ENCODE measurements at regions not wholly inside any gene's neighbourhood (a gene's known extent, or its start where the extent isn't known, plus 50 kb on each side); places are given as distances from the start of the nearest gene placed in this dataset.
"Not testable (repeated sequence)": the region's sequence is repeated elsewhere in the genome, so short reads cannot be mapped to it uniquely, and the experiment has no call there.

DNA sequence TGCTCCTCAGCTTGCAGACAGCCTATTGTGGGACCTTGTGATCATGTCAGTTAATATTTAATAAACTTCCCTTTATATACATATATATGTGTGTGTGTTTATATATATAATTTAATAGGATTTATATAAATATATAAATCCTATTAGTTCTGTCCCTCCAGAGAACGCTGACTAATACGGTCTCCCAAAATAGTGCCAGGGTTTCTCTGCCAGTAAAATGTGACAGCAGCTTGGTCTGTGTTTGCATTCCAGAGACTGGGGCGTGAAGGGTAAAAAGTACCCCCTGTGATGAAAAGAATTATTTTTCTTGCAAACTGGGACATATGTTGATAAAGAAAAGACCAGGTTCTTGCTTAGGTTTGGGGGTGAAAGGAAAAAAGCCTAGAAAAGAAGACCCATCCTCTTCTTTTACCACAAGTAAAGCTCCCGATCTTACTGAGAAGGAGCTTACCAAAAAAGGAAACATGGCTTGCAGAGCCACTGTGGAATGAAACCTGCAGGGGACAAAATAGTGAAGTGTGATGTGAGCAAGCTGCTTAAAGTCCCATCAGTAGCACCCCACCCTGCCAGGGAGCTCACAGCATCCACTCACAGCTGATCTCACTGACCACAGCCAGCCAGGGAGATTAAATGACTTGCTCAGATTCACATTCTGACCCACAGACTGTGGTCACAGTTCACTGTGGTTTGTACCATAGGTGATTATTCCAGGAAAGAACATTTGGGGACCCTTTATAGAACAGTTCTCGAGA lies 110.9 kb upstream of the RMP24 start:
- Mint-ChIP-seq H3K27ac (no peak overlapping the region), H3K4me1 (ENCODE audit: low read depth) (peaks cover 4% of the 10 kb centered on the region), H3K27me3 (ENCODE audit: low read depth) (peaks cover under 1% of the 10 kb centered on the region), H3K4me3 (no peak overlapping the region), H3K9me3 (no peaks in the 10 kb centered on the region), H3K36me3 (ENCODE audit: insufficient read depth in 2 of 2) (no peaks in the 10 kb centered on the region)
- DNase-seq (no peak), ATAC-seq (replicated peaks in 1 of 2) (peak in 1 of 2 donors; percentile 34)

DNA sequence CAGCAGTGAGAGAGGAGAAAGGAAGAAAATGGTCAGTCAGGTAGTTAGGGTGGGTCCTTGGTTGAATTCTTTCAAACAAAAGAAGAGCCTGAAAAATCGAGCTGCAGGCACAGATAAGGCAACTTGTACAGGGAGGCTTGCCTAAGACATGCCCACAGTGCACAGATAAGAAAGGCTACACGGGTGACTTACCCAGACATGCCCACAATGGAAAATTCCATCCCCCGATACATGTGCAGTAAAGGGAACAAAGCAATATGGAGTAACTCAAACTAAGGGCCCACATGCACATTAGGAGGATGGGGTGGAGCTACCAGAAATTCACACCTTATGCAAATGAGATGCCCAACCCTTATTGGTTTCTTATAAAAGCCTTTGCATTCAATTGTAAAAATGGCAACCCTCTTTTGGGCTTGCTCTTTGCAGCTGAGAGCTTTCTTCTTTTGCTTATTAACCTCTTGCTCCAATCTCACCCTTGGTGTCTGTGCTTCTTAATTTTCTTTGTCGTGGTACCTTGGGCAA lies 110.3 kb upstream of the RMP24 start:
- H3K27me3 Mint-ChIP-seq (ENCODE audit: low read depth), result no peaks in the 10 kb centered on the region
- peaks cover 4% of the 10 kb centered on the region for H3K4me1 Mint-ChIP-seq (ENCODE audit: low read depth)
- ATAC-seq (replicated peaks in 1 of 2), result no peak
- no peaks in the 10 kb centered on the region for H3K9me3 Mint-ChIP-seq
- H3K36me3 Mint-ChIP-seq (ENCODE audit: insufficient read depth in 2 of 2), result no peaks in the 10 kb centered on the region
- no peak overlapping the region for H3K4me3 Mint-ChIP-seq
- no peak overlapping the region for H3K27ac Mint-ChIP-seq
- no peak for DNase-seq

DNA sequence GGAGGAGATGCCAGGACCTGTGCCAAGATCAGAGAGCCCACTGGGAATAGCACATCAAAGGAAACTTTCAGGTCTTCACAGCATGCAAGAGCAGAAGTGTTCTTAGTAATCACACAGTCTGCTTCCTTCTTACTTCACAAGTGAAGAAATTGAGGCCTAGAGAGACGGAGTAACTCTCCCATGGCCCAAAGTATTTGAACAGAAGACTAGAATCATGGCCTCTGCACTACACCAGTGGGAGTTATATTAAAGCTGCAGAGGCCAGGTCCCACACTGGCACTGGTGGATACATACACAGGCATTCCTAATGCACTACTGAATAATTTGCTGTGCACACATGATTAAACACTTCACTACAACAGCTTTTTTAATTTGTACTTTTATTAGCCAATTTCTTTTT lies 107.6 kb upstream of the RMP24 start:
- H3K36me3 Mint-ChIP-seq (ENCODE audit: insufficient read depth in 2 of 2), result no peaks in the 10 kb centered on the region
- DNase-seq (no peak), ATAC-seq (replicated peaks in 1 of 2) (no peak)
- peaks cover 4% of the 10 kb centered on the region for H3K4me1 Mint-ChIP-seq (ENCODE audit: low read depth)
- no peaks in the 10 kb centered on the region for H3K9me3 Mint-ChIP-seq
- H3K4me3 Mint-ChIP-seq, result no peak overlapping the region
- no peaks in the 10 kb centered on the region for H3K27me3 Mint-ChIP-seq (ENCODE audit: low read depth)
- no peak overlapping the region for H3K27ac Mint-ChIP-seq

DNA sequence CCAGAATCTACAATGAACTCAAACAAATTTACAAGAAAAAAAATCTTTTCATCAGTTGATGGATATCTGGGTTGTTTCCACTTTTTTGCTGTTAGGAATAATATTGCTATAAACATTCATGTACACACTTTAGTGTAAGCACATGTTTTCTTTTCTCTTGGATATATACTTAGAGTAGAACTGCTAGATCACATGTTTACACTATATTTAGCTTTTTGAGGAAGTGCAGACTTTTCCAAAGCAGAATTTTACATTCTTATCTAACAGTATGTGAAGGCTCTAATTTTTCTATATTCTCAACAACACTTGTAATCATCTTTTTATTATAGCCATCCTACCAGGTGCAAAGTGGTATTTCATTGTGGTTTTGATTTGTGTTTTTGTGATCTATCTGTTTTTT lies 103.6 kb upstream of the RMP24 start:
- Mint-ChIP-seq H3K27me3 (ENCODE audit: low read depth) (peaks cover 6% of the 10 kb centered on the region), H3K4me3 (no peak overlapping the region), H3K9me3 (peaks cover 0 to 4% of the 10 kb centered on the region in 2 donors), H3K36me3 (ENCODE audit: insufficient read depth in 2 of 2) (no peaks in the 10 kb centered on the region), H3K4me1 (ENCODE audit: low read depth) (no peaks in the 10 kb centered on the region), H3K27ac (no peak overlapping the region)
- DNase-seq (no peak), ATAC-seq (replicated peaks in 1 of 2) (no peak)

DNA sequence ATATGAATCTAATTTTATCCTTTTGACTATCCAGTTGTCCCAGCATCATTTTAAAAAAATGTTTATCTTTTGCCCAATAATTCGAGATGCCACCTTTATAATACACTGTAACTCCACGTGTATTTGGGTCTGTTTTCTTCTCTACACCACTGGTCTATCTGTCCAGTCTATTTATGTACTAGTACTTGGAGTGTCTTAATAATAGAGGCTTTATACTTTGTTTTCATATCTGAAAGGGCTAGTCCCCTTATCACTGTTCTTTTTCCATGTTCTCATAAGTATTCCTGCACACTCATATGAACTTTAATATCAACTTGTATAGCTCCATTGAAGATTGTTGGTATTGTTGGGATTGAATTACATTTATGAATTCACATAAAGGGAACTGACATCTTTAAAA lies 101.1 kb upstream of the RMP24 start:
- peaks cover 0 to 4% of the 10 kb centered on the region in 2 donors for H3K9me3 Mint-ChIP-seq
- ATAC-seq (replicated peaks in 1 of 2) (no peak), DNase-seq (no peak)
- H3K4me1 Mint-ChIP-seq (ENCODE audit: low read depth), result no peaks in the 10 kb centered on the region
- H3K27me3 Mint-ChIP-seq (ENCODE audit: low read depth), result peaks cover 8% of the 10 kb centered on the region
- no peak overlapping the region for H3K27ac Mint-ChIP-seq
- no peaks in the 10 kb centered on the region for H3K36me3 Mint-ChIP-seq (ENCODE audit: insufficient read depth in 2 of 2)
- H3K4me3 Mint-ChIP-seq, result no peak overlapping the region

DNA sequence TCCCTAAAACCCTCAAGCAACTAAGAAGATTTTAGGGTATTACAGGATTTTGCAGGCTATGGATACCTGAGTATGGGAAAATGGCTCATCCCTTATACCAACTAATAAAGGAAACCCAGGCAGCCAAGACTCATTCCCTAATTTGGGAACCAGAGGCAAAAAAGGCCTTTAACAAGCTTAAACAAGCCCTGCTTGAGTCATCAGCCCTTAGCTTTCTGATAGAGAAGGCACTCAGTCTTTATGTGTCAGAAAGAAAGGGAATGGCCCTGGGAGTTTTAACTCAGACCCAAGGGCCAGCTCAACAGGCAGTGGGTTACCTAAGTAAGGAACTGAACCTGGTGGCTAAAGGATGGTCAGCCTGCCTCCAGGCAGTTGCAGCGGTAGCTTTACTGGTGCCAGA lies 96.9 kb upstream of the RMP24 start:
- DNase-seq (no peak), ATAC-seq (replicated peaks in 1 of 2) (no peak)
- no peak overlapping the region for H3K27ac Mint-ChIP-seq
- H3K4me3 Mint-ChIP-seq, result no peak overlapping the region
- H3K9me3 Mint-ChIP-seq, result peaks cover 0 to 4% of the 10 kb centered on the region in 2 donors
- H3K27me3 Mint-ChIP-seq (ENCODE audit: low read depth), result peaks cover 14% of the 10 kb centered on the region
- H3K36me3 Mint-ChIP-seq (ENCODE audit: insufficient read depth in 2 of 2), result no peaks in the 10 kb centered on the region
- H3K4me1 Mint-ChIP-seq (ENCODE audit: low read depth), result no peaks in the 10 kb centered on the region

DNA sequence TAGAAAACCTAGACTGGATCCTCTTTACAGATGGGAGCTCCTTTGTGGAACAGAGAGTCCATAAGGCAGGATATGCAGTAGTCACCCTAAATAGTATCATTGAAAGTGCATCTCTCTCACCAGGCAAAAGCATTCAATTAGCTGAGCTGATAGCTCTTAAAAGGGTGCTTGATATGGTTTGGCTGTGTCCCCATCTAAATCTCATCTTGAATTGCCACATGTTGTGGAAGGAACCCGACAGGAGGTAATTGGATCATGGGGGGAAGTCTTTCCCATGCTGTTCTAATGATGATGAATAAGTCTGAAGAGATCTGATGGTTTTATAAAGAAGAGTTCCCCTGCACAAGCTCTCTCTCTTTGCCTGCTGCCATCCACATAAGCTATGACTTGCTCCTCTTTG lies 96.2 kb upstream of the RMP24 start:
- H3K27me3 Mint-ChIP-seq (ENCODE audit: low read depth), result peaks cover 11% of the 10 kb centered on the region
- DNase-seq, result no peak
- H3K36me3 Mint-ChIP-seq (ENCODE audit: insufficient read depth in 2 of 2), result no peaks in the 10 kb centered on the region
- ATAC-seq (replicated peaks in 1 of 2), result no peak
- peaks cover 0 to 4% of the 10 kb centered on the region in 2 donors for H3K9me3 Mint-ChIP-seq
- H3K4me3 Mint-ChIP-seq, result no peak overlapping the region
- no peak overlapping the region for H3K27ac Mint-ChIP-seq
- H3K4me1 Mint-ChIP-seq (ENCODE audit: low read depth), result no peaks in the 10 kb centered on the region

DNA sequence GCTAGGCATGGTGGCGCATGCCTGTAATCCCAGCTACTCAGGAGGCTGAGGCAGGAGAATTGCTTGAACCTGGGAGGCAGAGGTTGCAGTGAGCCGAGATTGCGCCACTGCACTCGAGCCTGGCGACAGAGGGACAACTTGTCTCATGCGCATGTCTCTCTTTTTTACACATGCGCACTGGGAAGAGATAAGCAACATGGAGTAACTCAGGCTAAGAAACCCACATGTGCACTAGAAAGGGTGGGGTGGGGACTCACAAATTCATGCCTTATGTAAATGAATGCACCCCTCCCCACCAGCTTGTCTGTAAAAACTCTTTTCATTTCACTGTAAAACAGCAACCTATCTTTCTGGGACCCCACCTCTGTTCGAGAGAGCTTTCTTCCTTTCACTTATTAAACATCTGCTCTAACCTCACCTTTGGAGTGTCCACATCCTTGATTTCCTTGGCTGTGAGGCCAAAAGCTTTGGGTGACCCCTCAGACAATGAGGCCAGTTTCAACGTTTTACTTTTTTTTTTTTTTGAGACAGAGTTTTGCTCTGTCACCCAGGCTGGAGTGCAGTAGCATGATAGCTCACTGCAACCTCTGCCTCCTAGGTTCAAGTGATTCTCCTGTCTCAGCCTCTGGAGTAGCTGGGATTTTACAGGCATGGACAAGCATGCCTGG lies 91.6 kb upstream of the RMP24 start:
- no peaks in the 10 kb centered on the region for H3K9me3 Mint-ChIP-seq
- ATAC-seq (replicated peaks in 1 of 2) (no peak), DNase-seq (no peak)
- no peaks in the 10 kb centered on the region for H3K36me3 Mint-ChIP-seq (ENCODE audit: insufficient read depth in 2 of 2)
- no peak overlapping the region for H3K27ac Mint-ChIP-seq
- no peak overlapping the region for H3K4me3 Mint-ChIP-seq
- no peaks in the 10 kb centered on the region for H3K4me1 Mint-ChIP-seq (ENCODE audit: low read depth)
- H3K27me3 Mint-ChIP-seq (ENCODE audit: low read depth), result peaks cover 12% of the 10 kb centered on the region

DNA sequence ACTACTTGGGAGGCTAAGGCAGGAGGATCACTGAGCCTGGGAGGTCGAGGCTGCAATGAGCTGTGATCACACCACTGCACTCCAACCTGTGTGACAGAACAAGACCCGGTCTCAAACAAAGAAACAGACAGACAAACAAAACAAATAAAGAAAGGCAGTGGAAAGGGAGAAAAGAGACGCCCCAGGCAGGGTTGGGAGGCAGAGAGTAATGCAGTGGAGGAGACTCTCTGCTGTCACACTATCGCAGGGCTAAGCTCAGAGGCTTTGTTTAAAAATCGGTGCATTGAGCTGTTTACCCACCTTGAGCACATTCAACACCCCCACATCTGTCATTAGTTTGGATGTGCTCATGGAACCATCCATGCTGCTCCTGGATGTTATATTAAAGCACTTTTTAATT lies 84.2 kb upstream of the RMP24 start:
- H3K27ac Mint-ChIP-seq, result no peak overlapping the region
- no peak overlapping the region for H3K4me3 Mint-ChIP-seq
- DNase-seq (no peak), ATAC-seq (replicated peaks in 1 of 2) (no peak)
- peaks cover 38% of the 10 kb centered on the region for H3K27me3 Mint-ChIP-seq (ENCODE audit: low read depth)
- peaks cover 6 to 7% of the 10 kb centered on the region in 2 donors for H3K9me3 Mint-ChIP-seq
- no peaks in the 10 kb centered on the region for H3K36me3 Mint-ChIP-seq (ENCODE audit: insufficient read depth in 2 of 2)
- no peaks in the 10 kb centered on the region for H3K4me1 Mint-ChIP-seq (ENCODE audit: low read depth)

DNA sequence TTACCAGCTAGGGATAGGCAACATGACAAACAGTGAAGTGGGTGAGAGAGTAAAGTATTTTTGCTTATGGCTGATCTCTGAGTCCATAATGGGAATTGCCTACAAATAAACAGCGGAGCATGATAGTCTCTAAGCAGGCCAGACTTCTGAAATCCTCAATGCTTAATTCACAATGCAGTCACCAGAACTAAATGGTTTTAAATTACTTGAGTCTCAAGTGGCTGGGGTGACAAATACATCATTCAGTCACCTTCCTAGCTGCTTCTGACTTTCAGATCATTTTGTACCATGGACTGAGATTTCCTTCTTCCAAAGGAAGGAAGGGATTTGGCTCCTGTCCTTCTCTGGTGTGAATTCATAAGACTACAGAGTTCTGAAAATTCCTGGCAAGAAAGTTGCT lies 82.8 kb upstream of the RMP24 start:
- H3K4me1 Mint-ChIP-seq (ENCODE audit: low read depth), result no peaks in the 10 kb centered on the region
- no peak overlapping the region for H3K4me3 Mint-ChIP-seq
- H3K27me3 Mint-ChIP-seq (ENCODE audit: low read depth), result peaks cover 33% of the 10 kb centered on the region
- H3K27ac Mint-ChIP-seq, result no peak overlapping the region
- H3K9me3 Mint-ChIP-seq, result peaks cover 6 to 7% of the 10 kb centered on the region in 2 donors
- ATAC-seq (replicated peaks in 1 of 2) (no peak), DNase-seq (no peak)
- H3K36me3 Mint-ChIP-seq (ENCODE audit: insufficient read depth in 2 of 2), result no peaks in the 10 kb centered on the region

DNA sequence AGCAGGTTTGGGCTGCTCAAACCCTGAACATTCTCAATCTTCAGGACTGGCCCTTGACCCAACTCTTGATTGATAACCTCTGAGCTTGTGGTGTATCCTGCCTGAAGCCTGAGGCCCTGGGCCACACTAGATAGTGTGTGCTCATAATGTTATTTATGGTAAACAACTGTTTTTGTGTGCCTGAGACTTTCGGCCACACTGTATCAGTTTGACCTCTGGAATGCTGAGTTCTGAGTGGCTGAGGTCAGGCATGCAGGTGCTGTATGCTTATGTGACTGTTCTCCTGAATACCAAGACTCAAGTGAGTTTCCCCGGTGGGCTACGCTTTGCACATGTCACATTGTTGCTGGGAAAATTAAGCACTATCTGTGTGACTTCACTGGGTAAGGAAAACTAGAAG lies 82.2 kb upstream of the RMP24 start:
- Mint-ChIP-seq H3K4me3 (no peak overlapping the region), H3K36me3 (ENCODE audit: insufficient read depth in 2 of 2) (no peaks in the 10 kb centered on the region), H3K4me1 (ENCODE audit: low read depth) (no peaks in the 10 kb centered on the region), H3K9me3 (peaks cover 6 to 7% of the 10 kb centered on the region in 2 donors), H3K27me3 (ENCODE audit: low read depth) (peaks cover 33% of the 10 kb centered on the region), H3K27ac (no peak overlapping the region)
- DNase-seq, result no peak
- no peak for ATAC-seq (replicated peaks in 1 of 2)

DNA sequence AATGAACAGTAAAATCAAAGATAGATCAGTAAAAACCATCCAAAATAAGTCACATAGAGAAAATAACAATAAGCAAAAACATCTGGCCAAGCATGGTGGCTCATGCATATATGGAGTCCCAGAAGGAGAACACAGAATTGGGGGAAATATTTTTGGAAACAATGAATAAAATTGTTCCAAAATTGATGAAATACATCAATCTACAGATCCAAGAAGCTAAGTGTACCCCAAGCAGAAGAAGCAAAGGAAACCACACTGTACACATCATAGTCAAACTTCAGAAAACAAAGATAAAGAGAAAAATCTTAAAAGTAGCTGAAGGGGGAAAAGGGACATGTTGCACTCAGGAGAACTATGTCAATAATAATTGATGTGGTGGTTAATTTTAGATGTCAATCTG lies 80.4 kb upstream of the RMP24 start:
- ATAC-seq (replicated peaks in 1 of 2) (no peak), DNase-seq (no peak)
- peaks cover 6 to 7% of the 10 kb centered on the region in 2 donors for H3K9me3 Mint-ChIP-seq
- H3K27ac Mint-ChIP-seq, result no peak overlapping the region
- H3K36me3 Mint-ChIP-seq (ENCODE audit: insufficient read depth in 2 of 2), result no peaks in the 10 kb centered on the region
- peaks cover 24% of the 10 kb centered on the region for H3K27me3 Mint-ChIP-seq (ENCODE audit: low read depth)
- H3K4me1 Mint-ChIP-seq (ENCODE audit: low read depth), result no peaks in the 10 kb centered on the region
- no peak overlapping the region for H3K4me3 Mint-ChIP-seq

DNA sequence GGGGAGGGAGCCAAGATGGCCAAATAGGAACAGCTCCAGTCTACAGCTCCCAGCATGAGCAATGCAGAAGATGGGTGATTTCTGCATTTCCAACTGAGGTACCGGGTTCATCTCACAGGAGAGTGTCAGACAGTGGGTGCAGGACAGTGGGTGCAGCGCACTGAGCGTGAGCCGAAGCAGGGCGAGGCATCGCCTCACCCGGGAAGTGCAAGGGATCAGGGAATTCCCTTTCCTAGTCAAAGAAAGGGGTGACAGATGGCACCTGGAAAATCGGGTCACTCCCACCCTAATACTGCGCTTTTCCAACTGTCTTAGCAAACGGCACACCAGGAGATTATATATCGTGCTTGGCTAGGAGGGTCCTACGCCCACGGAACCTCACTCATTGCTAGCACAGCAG lies 75.0 kb upstream of the RMP24 start:
- not testable (repeated sequence) for H3K4me3 Mint-ChIP-seq; ATAC-seq (replicated peaks in 1 of 2); DNase-seq; H3K4me1 Mint-ChIP-seq (ENCODE audit: low read depth); H3K27ac Mint-ChIP-seq; H3K27me3 Mint-ChIP-seq (ENCODE audit: low read depth); H3K9me3 Mint-ChIP-seq; H3K36me3 Mint-ChIP-seq (ENCODE audit: insufficient read depth in 2 of 2)
